Lung (tissue), 11 donors: ENCODE measurements at regions not wholly inside any gene's neighbourhood (a gene's known extent, or its start where the extent isn't known, plus 50 kb on each side); places are given as distances from the start of the nearest gene placed in this dataset.

Experiments
- ATAC-seq: fragments of 200-7000 bp; cut with Tn5 transposase; one replicate; pipeline ENCODE4 v1.9.1; 2020; ENCODE audit warnings: moderate number of reproducible peaks; ENCODE audit not compliant: insufficient read depth, low FRiP score
- DNase-seq, 3 donors: peaks; one replicate each; pipeline ENCODE4 v3.0.0-alpha.2; 2013 to 2017
- H3K27ac ChIP-seq, 2 donors: one replicate each; pipeline ENCODE4 v1.5.1; 2013; ENCODE audit warnings: mild to moderate bottlenecking in 2 of 2, moderate library complexity in 2 of 2, control low read depth in 1 of 2, inconsistent platforms in 1 of 2, low read depth in 1 of 2, low read length in 1 of 2
- H3K27me3 ChIP-seq, 3 donors: one replicate each; pipeline ENCODE4 v1.5.1; 2013; ENCODE audit warnings: low read length in 2 of 3; ENCODE audit not compliant: control insufficient read depth in 3 of 3, insufficient read depth in 3 of 3
- H3K36me3 ChIP-seq, 4 donors: one replicate each; pipeline ENCODE4 v1.5.1; 2013; ENCODE audit warnings: low read length in 4 of 4, mild to moderate bottlenecking in 1 of 4, moderate library complexity in 1 of 4; ENCODE audit not compliant: control insufficient read depth in 4 of 4, insufficient read depth in 4 of 4
- H3K4me1 ChIP-seq, 5 donors: one replicate each; pipeline ENCODE4 v1.5.1; 2013; ENCODE audit warnings: low read length in 5 of 5, mild to moderate bottlenecking in 2 of 5, moderate library complexity in 1 of 5; ENCODE audit not compliant: control insufficient read depth in 5 of 5, insufficient read depth in 5 of 5
- H3K4me3 ChIP-seq: one replicate; pipeline ENCODE4 v1.5.1; 2013; ENCODE audit warnings: mild to moderate bottlenecking, control low read depth, moderate library complexity
- H3K9ac ChIP-seq, 2 donors: one replicate each; pipeline ENCODE4 v1.5.1; 2013; ENCODE audit warnings: low read length in 2 of 2, control low read depth in 1 of 2; ENCODE audit not compliant: insufficient read depth in 1 of 2
- H3K9me3 ChIP-seq, 4 donors: one replicate each; pipeline ENCODE4 v1.5.1; 2013; ENCODE audit warnings: low read length in 3 of 4, mild to moderate bottlenecking in 1 of 4, moderate library complexity in 1 of 4; ENCODE audit not compliant: control insufficient read depth in 4 of 4, insufficient read depth in 3 of 4
- CTCF ChIP-seq: IDR thresholded peaks from 2 replicates; pipeline ENCODE4 v1.5.1; 2012; ENCODE audit warnings: mild to moderate bottlenecking; ENCODE audit errors: control extremely low read depth, extremely low read depth
- WGBS, 2 donors: extraction: QIAGEN DNeasy Blood & Tissue Kit; methylation state at CpG; one replicate each; pipeline ENCODE4 v1.1.7; 2013; 5-methylcytosine and 5-hydroxymethylcytosine counted together
- donor health status: control.
- donor health status: control.
- donor health status: Bipolar disorder and iron deficiency.
- donor health status: healthy.
- donor health status: DM: yes; HTN: yes; CAD: no.

GRCh38 chr6:66838764-66839163, 1131.7 kb upstream of the EYS start:
- no peak for TF ChIP-seq CTCF
- WGBS, 2 donors: 76 to 77% methylated on average over 5 of the region's 5 CpGs
- Histone ChIP-seq H3K27me3 (no peaks in the 10 kb centered on the region), H3K4me3 (no peak overlapping the region), H3K36me3 (no peaks in the 10 kb centered on the region), H3K4me1 (no peaks in the 10 kb centered on the region), H3K27ac (no peak overlapping the region), H3K9me3 (no peaks in the 10 kb centered on the region), H3K9ac (no peak overlapping the region)
- no peak for ATAC-seq
- peak in 1 of 3 donors; percentile 6 for DNase-seq

- Histone ChIP-seq H3K27ac (no peak overlapping the region), H3K36me3 (no peaks in the 10 kb centered on the region), H3K9ac (no peak overlapping the region), H3K9me3 (no peaks in the 10 kb centered on the region), H3K27me3 (no peaks in the 10 kb centered on the region), H3K4me3 (no peak overlapping the region), H3K4me1 (no peaks in the 10 kb centered on the region)
- ATAC-seq (no peak), DNase-seq (no peak)
- 57 to 59% methylated on average over 3 of the region's 3 CpGs for WGBS, 2 donors
- TF ChIP-seq CTCF: no peak
Measured at GRCh38 chr6:66825539-66825938, 1118.5 kb upstream of the EYS start.

- H3K27me3 ChIP-seq: no peaks in the 10 kb centered on the region
- ATAC-seq (no peak), DNase-seq (no peak)
- no peak overlapping the region for H3K4me3 ChIP-seq
- no peak overlapping the region for H3K27ac ChIP-seq
- H3K4me1 ChIP-seq: no peaks in the 10 kb centered on the region
- TF ChIP-seq CTCF: no peak
- 54 to 71% methylated on average over 3 of the region's 3 CpGs for WGBS, 2 donors
- no peaks in the 10 kb centered on the region for H3K9me3 ChIP-seq
- no peak overlapping the region for H3K9ac ChIP-seq
- H3K36me3 ChIP-seq: no peaks in the 10 kb centered on the region
Measured at GRCh38 chr6:66814156-66814555, 1107.1 kb upstream of the EYS start.

- H3K27me3 ChIP-seq: no peaks in the 10 kb centered on the region
- no peak overlapping the region for H3K9ac ChIP-seq
- 94 to 97% methylated on average over 1 of the region's 1 CpG for WGBS, 2 donors
- no peak overlapping the region for H3K4me3 ChIP-seq
- TF ChIP-seq CTCF: no peak
- no peaks in the 10 kb centered on the region for H3K36me3 ChIP-seq
- H3K27ac ChIP-seq: no peak overlapping the region
- no peaks in the 10 kb centered on the region for H3K4me1 ChIP-seq
- DNase-seq (no peak), ATAC-seq (no peak)
- no peaks in the 10 kb centered on the region for H3K9me3 ChIP-seq
Measured at GRCh38 chr6:66808771-66809170, 1101.7 kb upstream of the EYS start.
